ENCODE measurements at regions not wholly inside any gene's neighbourhood (a gene's known extent, or its start where the extent isn't known, plus 50 kb on each side); places are given as distances from the start of the nearest gene placed in this dataset.

- TF ChIP-seq CTCF (IDR thresholded peaks at IDR 0.05) (no peak), POLR2A (IDR thresholded peaks at IDR 0.05) (no peak), POLR2AphosphoS5 (IDR thresholded peaks at IDR 0.05) (no peak)
Measured at GRCh38 chr9:4353236-4353635, 53.4 kb upstream of the GLIS3 start.
